ENCODE measurements at regions not wholly inside any gene's neighbourhood (a gene's known extent, or its start where the extent isn't known, plus 50 kb on each side); places are given as distances from the start of the nearest gene placed in this dataset.

GRCh38 chr2:129201696-129202095 is 777.8 kb upstream of the RAB6C start:
- no peak for TF ChIP-seq CTCF (conservative IDR thresholded peaks at IDR 0.05; ENCODE audit: low read depth, low read length)
- TF ChIP-seq EZH2 (IDR thresholded peaks at IDR 0.05; ENCODE audit: borderline replicate concordance, low read depth, low read length, poor library complexity, severe bottlenecking) = no peak

Measured in A673 (cell line).